ENCODE measurements at regions not wholly inside any gene's neighbourhood (a gene's known extent, or its start where the extent isn't known, plus 50 kb on each side); places are given as distances from the start of the nearest gene placed in this dataset.

DNA sequence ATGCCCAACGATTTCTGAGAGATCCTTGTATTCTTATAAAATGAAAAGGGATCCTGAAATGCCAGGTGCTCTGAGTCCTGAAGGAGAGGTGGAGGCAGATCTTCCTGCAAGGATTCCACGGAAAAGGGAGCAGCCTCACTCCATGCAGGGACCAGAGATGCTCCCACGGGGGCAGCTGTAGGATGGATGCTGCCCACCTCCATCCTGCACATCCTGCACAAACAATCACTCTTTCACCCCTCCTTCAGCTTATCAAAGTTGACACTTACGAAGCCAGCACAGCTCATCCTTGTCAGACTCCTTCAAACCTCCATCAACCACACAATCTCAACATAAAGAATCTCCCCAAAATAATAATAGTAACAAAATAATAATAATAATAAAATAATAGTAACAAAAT lies 119.1 kb downstream of the GGTLC2 start:
- 81 to 85% methylated on average over 4 of the region's 4 CpGs for WGBS, 2 donors
- no peaks in the 10 kb centered on the region for H3K27me3 ChIP-seq
- intact Hi-C loops (cut with DNase I) = no loop called here
- H3K36me3 ChIP-seq = no peaks in the 10 kb centered on the region
- H3K9me3 ChIP-seq = no peaks in the 10 kb centered on the region
- no peak for DNase-seq
- H3K4me1 ChIP-seq = no peaks in the 10 kb centered on the region
- H3K27ac ChIP-seq = no peak overlapping the region
- H3K4me3 ChIP-seq = no peak overlapping the region
- TF ChIP-seq CTCF (IDR thresholded peaks at IDR 0.05) = no peak
- no peak for TF ChIP-seq EP300 (IDR thresholded peaks at IDR 0.05)
- no peak for TF ChIP-seq POLR2A (IDR thresholded peaks at IDR 0.05)
- TF ChIP-seq POLR2AphosphoS5 (IDR thresholded peaks at IDR 0.05) = no peak

DNA sequence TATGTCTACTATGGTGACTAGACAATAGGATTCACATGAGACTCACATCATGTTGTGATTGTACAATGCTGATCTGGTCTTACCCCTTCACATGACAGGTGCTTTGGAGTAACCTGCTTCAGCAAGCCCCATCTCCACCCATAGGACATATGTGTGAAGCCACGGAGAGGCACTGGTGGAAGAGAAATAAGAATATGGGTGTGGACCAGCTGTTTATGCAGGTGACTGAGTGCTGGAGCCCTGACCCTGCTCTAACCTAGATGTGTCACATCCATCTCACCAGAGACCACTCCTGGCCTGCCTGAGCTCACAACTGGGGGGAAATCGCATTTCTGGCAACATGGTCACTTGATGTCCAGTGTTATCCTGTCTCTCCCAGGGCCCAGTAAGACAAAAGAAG lies 119.7 kb downstream of the GGTLC2 start:
- Histone ChIP-seq H3K27ac (no peak overlapping the region), H3K4me1 (no peaks in the 10 kb centered on the region), H3K4me3 (no peak overlapping the region), H3K36me3 (no peaks in the 10 kb centered on the region), H3K9me3 (no peaks in the 10 kb centered on the region), H3K27me3 (no peaks in the 10 kb centered on the region)
- intact Hi-C loops (cut with DNase I) = loop anchor here (2.0 kb wide), 1 partner anchor 57 kb away; no protein-coding TSS in a partner anchor
- 56 to 80% methylated on average over 2 of the region's 2 CpGs for WGBS, 2 donors
- TF ChIP-seq EP300 (IDR thresholded peaks at IDR 0.05) (no peak), POLR2AphosphoS5 (IDR thresholded peaks at IDR 0.05) (no peak), CTCF (IDR thresholded peaks at IDR 0.05) (no peak), POLR2A (IDR thresholded peaks at IDR 0.05) (no peak)
- DNase-seq = no peak

GRCh38 chr22:22767876-22768602 lies 119.6 kb upstream of the IGLL5 start:
- DNase-seq = no peak
- TF ChIP-seq EP300 (IDR thresholded peaks at IDR 0.05) (no peak), CTCF (IDR thresholded peaks at IDR 0.05) (no peak), POLR2A (IDR thresholded peaks at IDR 0.05) (no peak), POLR2AphosphoS5 (IDR thresholded peaks at IDR 0.05) (no peak)
- Histone ChIP-seq H3K27ac (no peak overlapping the region), H3K9me3 (no peaks in the 10 kb centered on the region), H3K36me3 (no peaks in the 10 kb centered on the region), H3K4me1 (no peaks in the 10 kb centered on the region), H3K27me3 (no peaks in the 10 kb centered on the region), H3K4me3 (no peak overlapping the region)
- 63 to 65% methylated on average over 10 of the region's 10 CpGs for WGBS, 2 donors
- intact Hi-C loops (cut with DNase I) = no loop called here

- no peaks in the 10 kb centered on the region for H3K4me1 ChIP-seq
- WGBS, 2 donors = 93 to 94% methylated on average over 2 of the region's 2 CpGs
- no peaks in the 10 kb centered on the region for H3K9me3 ChIP-seq
- no peaks in the 10 kb centered on the region for H3K36me3 ChIP-seq
- H3K4me3 ChIP-seq = no peak overlapping the region
- intact Hi-C loops (cut with DNase I) = no loop called here
- DNase-seq = no peak
- TF ChIP-seq CTCF (IDR thresholded peaks at IDR 0.05) = no peak
- TF ChIP-seq POLR2A (IDR thresholded peaks at IDR 0.05) = no peak
- no peak for TF ChIP-seq POLR2AphosphoS5 (IDR thresholded peaks at IDR 0.05)
- TF ChIP-seq EP300 (IDR thresholded peaks at IDR 0.05) = no peak
- no peaks in the 10 kb centered on the region for H3K27me3 ChIP-seq
- no peak overlapping the region for H3K27ac ChIP-seq
These were observed 118.7 kb upstream of the IGLL5 start for GRCh38 chr22:22768885-22769284.

Data from sigmoid colon (tissue), 6 donors.